ENCODE measurements at regions not wholly inside any gene's neighbourhood (a gene's known extent, or its start where the extent isn't known, plus 50 kb on each side); places are given as distances from the start of the nearest gene placed in this dataset.

GRCh38 chr6:141666187-141666586, 466.5 kb upstream of the GJE1 start:
- no peak for DNase-seq

- DNase-seq, result no peak
Measured at GRCh38 chr6:141664744-141665143, 468.0 kb upstream of the GJE1 start.

- DNase-seq, result no peak
Measured at GRCh38 chr6:141659582-141659981, 473.1 kb upstream of the GJE1 start.

GRCh38 chr6:141658696-141659095, 474.0 kb upstream of the GJE1 start:
- no peak for DNase-seq

GRCh38 chr6:141657812-141658211, 474.9 kb upstream of the GJE1 start:
- no peak for DNase-seq

GRCh38 chr6:141653590-141653989, 479.1 kb upstream of the GJE1 start:
- no peak for DNase-seq

GRCh38 chr6:141641951-141642350, 490.8 kb upstream of the GJE1 start:
- DNase-seq, result no peak

- no peak for DNase-seq
Measured at GRCh38 chr6:141641406-141641805, 491.3 kb upstream of the GJE1 start.

- no peak for DNase-seq
Measured at GRCh38 chr6:141635621-141636020, 497.1 kb upstream of the GJE1 start.

GRCh38 chr6:141634269-141634668, 498.5 kb upstream of the GJE1 start:
- DNase-seq, result no peak

- DNase-seq, result no peak
Measured at GRCh38 chr6:141624301-141624700, 508.4 kb upstream of the GJE1 start.

- no peak for DNase-seq
Measured at GRCh38 chr6:141618180-141618581, 514.5 kb upstream of the GJE1 start.

GRCh38 chr6:141610741-141611140, 522.0 kb upstream of the GJE1 start:
- no peak for DNase-seq

GRCh38 chr6:141607956-141608355, 524.8 kb upstream of the GJE1 start:
- no peak for DNase-seq

- no peak for DNase-seq
Measured at GRCh38 chr6:141598487-141598886, 534.2 kb upstream of the GJE1 start.

GRCh38 chr6:141594874-141595273, 537.9 kb upstream of the GJE1 start:
- no peak for DNase-seq

- no peak for DNase-seq
Measured at GRCh38 chr6:141593311-141593710, 539.4 kb upstream of the GJE1 start.

- no peak for DNase-seq
Measured at GRCh38 chr6:141587482-141588266, 545.1 kb upstream of the GJE1 start.

GRCh38 chr6:141580988-141581552, 551.7 kb upstream of the GJE1 start:
- DNase-seq, result no peak

- no peak for DNase-seq
Measured at GRCh38 chr6:141580131-141580530, 552.6 kb upstream of the GJE1 start.

- no peak for DNase-seq
Measured at GRCh38 chr6:141576751-141577150, 556.0 kb upstream of the GJE1 start.

GRCh38 chr6:141562851-141563763, 569.6 kb upstream of the GJE1 start:
- peak; percentile 57 for DNase-seq

GRCh38 chr6:141562186-141562811, 570.4 kb upstream of the GJE1 start:
- no peak for DNase-seq
